OCI-LY3 (cell line): ENCODE measurements at regions not wholly inside any gene's neighbourhood (a gene's known extent, or its start where the extent isn't known, plus 50 kb on each side); places are given as distances from the start of the nearest gene placed in this dataset.

Experiments used
- H2AFZ ChIP-seq: fragments of 200-600, 300-600 bp; shearing (Covaris generic); 2 replicates; pipeline ENCODE4 v1.6.0; 2014; ENCODE audit warnings: antibody characterized with exemption, low read depth, low read length
- H3K27ac ChIP-seq: fragments of 200-600, 300-600 bp; sonication (generic); 2 replicates; pipeline ENCODE4 v1.5.1; 2014; ENCODE audit warnings: mild to moderate bottlenecking, low read length, moderate library complexity, mixed read lengths
- H3K27me3 ChIP-seq: fragments of 200-600, 300-600 bp; sonication (generic); 2 replicates; pipeline ENCODE4 v1.6.1; 2014; ENCODE audit warnings: low read depth, low read length, mixed read lengths
- H3K36me3 ChIP-seq: fragments of 200-600, 300-600 bp; sonication (generic); replicated peaks from 2 replicates; pipeline ENCODE3; 2014; ENCODE audit warnings: low read depth, low read length, mixed read lengths
- H3K4me1 ChIP-seq: fragments of 300-600, 200-600 bp; sonication (generic); 2 replicates; pipeline ENCODE4 v1.6.1; 2014; ENCODE audit warnings: low read length, mixed read lengths
- H3K4me2 ChIP-seq: fragments of 200-600, 300-600 bp; sonication (generic); 2 replicates; pipeline ENCODE4 v1.6.1; 2014; ENCODE audit warnings: low read length, mixed read lengths
- H3K4me3 ChIP-seq: fragments of 300-600, 200-600 bp; sonication (generic); 2 replicates; pipeline ENCODE4 v1.5.1; 2014; ENCODE audit warnings: antibody characterized with exemption, mild to moderate bottlenecking, low read length, moderate library complexity
- H3K79me2 ChIP-seq: fragments of 300-600, 200-600 bp; shearing (Covaris generic); 2 replicates; pipeline ENCODE4 v1.6.1; 2014; ENCODE audit warnings: mild to moderate bottlenecking, low read length, mixed read lengths
- H3K9ac ChIP-seq: fragments of 300-600, 200-600 bp; shearing (Covaris generic); 2 replicates; pipeline ENCODE4 v1.6.0; 2014; ENCODE audit warnings: mild to moderate bottlenecking, low read length, moderate library complexity
- H3K9me3 ChIP-seq: fragments of 200-600, 300-600 bp; shearing (Covaris generic); 2 replicates; pipeline ENCODE4 v1.6.1; 2014; ENCODE audit warnings: low read length, mixed read lengths; ENCODE audit not compliant: insufficient read depth
- H4K20me1 ChIP-seq: fragments of 200-600, 300-600 bp; sonication (generic); 2 replicates; pipeline ENCODE4 v1.6.1; 2016; ENCODE audit warnings: low read length, mixed read lengths; ENCODE audit not compliant: insufficient read depth
- EZH2phosphoT487 ChIP-seq: fragments of 200-600 bp; shearing (Covaris generic); IDR thresholded peaks from 2 replicates; pipeline ENCODE4 v1.6.1; 2018; ENCODE audit warnings: antibody characterized with exemption, mixed run types, low read depth
- TF ChIP-seq, protein P1 (sequence below): fragments of 200-600, 300-600 bp; sonication (generic); IDR thresholded peaks from 2 replicates; pipeline ENCODE4 v1.5.1; 2014; ENCODE audit warnings: antibody characterized with exemption, low read length, low read depth

DNA sequence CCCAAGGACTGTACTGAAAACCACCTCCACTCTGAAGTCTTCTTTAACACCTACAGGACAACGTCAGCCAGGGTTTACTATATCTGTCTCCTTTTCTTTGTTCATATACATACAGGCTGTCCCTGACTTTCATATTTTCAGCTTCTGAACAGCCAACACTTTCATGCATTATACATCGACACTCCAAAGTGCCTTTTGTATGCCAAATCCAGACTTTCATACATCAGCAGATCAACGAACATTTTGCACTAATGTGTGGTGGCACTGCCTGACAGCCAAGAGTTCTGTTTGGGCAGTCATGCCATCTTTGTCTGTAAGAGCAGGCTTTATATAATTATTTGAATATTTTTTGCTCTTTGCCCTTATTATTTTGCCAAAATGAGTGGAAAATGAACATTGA is 487.4 kb downstream of the CETN3 start:
- TF ChIP-seq, protein P1, sequence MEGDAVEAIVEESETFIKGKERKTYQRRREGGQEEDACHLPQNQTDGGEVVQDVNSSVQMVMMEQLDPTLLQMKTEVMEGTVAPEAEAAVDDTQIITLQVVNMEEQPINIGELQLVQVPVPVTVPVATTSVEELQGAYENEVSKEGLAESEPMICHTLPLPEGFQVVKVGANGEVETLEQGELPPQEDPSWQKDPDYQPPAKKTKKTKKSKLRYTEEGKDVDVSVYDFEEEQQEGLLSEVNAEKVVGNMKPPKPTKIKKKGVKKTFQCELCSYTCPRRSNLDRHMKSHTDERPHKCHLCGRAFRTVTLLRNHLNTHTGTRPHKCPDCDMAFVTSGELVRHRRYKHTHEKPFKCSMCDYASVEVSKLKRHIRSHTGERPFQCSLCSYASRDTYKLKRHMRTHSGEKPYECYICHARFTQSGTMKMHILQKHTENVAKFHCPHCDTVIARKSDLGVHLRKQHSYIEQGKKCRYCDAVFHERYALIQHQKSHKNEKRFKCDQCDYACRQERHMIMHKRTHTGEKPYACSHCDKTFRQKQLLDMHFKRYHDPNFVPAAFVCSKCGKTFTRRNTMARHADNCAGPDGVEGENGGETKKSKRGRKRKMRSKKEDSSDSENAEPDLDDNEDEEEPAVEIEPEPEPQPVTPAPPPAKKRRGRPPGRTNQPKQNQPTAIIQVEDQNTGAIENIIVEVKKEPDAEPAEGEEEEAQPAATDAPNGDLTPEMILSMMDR = no peak
- TF ChIP-seq EZH2phosphoT487 = no peak
- H3K27ac ChIP-seq = no peak overlapping the region
- H3K4me1 ChIP-seq = no peaks in the 10 kb centered on the region
- no peaks in the 10 kb centered on the region for H4K20me1 ChIP-seq
- H3K4me3 ChIP-seq = no peak overlapping the region
- no peaks in the 10 kb centered on the region for H3K27me3 ChIP-seq
- H3K79me2 ChIP-seq = no peaks in the 10 kb centered on the region
- H3K36me3 ChIP-seq = no peaks in the 10 kb centered on the region
- H3K9me3 ChIP-seq = no peaks in the 10 kb centered on the region
- no peak overlapping the region for H3K9ac ChIP-seq
- H2AFZ ChIP-seq = no peak overlapping the region
- H3K4me2 ChIP-seq = no peak overlapping the region

DNA sequence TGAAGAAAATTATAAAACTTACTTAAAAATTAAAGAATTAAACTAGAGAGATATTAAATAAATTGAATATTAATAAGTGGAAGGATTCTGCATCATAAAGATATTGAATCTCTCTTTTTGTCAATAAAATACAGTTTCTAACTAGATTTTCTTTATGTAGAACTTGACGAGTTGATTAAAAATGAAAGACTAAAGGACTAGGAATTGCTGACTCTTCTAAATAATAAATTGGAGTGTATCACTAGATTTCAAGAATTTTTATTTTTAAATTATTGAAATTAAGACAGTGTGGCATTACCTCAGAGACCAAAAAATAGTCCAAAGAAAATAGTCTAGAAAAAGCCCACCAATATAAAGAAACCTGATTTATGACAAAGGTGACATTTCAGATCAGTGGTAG is 492.4 kb downstream of the CETN3 start:
- H3K27me3 ChIP-seq = no peaks in the 10 kb centered on the region
- no peak overlapping the region for H2AFZ ChIP-seq
- no peaks in the 10 kb centered on the region for H3K36me3 ChIP-seq
- no peak for TF ChIP-seq EZH2phosphoT487
- TF ChIP-seq, protein P1 = no peak
- H4K20me1 ChIP-seq = no peaks in the 10 kb centered on the region
- no peaks in the 10 kb centered on the region for H3K79me2 ChIP-seq
- no peaks in the 10 kb centered on the region for H3K9me3 ChIP-seq
- H3K4me3 ChIP-seq = no peak overlapping the region
- H3K27ac ChIP-seq = no peak overlapping the region
- no peak overlapping the region for H3K9ac ChIP-seq
- H3K4me1 ChIP-seq = no peaks in the 10 kb centered on the region
- no peak overlapping the region for H3K4me2 ChIP-seq

DNA sequence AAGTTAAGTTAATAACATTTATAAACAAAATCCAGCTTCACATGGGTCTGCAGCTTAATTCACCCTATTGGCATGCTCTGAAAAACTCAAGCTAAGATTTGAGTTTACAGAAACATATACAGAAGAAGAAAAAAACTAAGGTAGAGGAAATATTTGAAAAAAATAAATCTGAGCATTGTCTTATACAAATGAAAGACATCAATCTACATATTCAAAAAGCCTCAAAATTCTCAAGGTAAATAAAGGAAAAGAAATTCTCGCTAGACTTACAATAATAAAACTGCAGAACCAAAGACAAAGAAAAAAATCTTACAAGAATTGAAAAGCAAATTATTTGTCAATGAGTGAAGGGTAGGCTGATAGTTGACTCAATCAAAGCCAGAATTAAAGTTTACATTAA is 493.4 kb downstream of the CETN3 start:
- H3K9ac ChIP-seq = no peak overlapping the region
- TF ChIP-seq, protein P1 = no peak
- TF ChIP-seq EZH2phosphoT487 = no peak
- H3K27me3 ChIP-seq = no peaks in the 10 kb centered on the region

DNA sequence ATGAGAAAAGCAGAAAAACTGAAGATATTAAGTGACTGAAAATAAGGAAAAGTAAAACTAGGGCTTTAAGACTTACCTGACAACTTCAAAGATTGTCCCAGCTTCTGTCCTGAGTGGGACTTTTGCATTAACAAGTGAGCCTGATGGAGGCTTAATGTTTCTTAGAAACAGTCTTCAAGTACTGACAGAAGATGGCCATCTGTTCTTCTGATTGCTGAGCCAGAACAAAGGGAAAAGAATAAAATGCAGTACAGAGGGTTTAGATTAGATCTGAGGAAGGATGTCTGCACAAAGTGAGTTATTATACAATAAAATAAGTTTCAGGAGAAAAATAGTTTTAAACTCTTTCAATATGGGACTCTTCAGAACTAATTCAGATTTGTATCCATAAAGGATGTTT is 500.7 kb downstream of the CETN3 start:
- Histone ChIP-seq H3K9ac (no peak overlapping the region), H3K27me3 (no peaks in the 10 kb centered on the region), H3K36me3 (no peaks in the 10 kb centered on the region), H3K4me2 (no peak overlapping the region), H3K79me2 (no peaks in the 10 kb centered on the region), H3K27ac (no peak overlapping the region), H3K4me3 (no peak overlapping the region), H3K4me1 (no peaks in the 10 kb centered on the region), H4K20me1 (no peaks in the 10 kb centered on the region), H3K9me3 (no peaks in the 10 kb centered on the region), H2AFZ (no peak overlapping the region)
- TF ChIP-seq EZH2phosphoT487 = no peak
- TF ChIP-seq, protein P1 = no peak

More for the DNA sequence above, 493.4 kb downstream of the CETN3 start:
- no peak overlapping the region for H3K4me2 ChIP-seq
- H2AFZ ChIP-seq = no peak overlapping the region
- no peaks in the 10 kb centered on the region for H3K79me2 ChIP-seq
- H3K4me1 ChIP-seq = no peaks in the 10 kb centered on the region
- H4K20me1 ChIP-seq = no peaks in the 10 kb centered on the region
- H3K36me3 ChIP-seq = no peaks in the 10 kb centered on the region
- H3K9me3 ChIP-seq = no peaks in the 10 kb centered on the region
- H3K27ac ChIP-seq = no peak overlapping the region
- no peak overlapping the region for H3K4me3 ChIP-seq
